Spleen (tissue), 11 donors: ENCODE measurements at regions not wholly inside any gene's neighbourhood (a gene's known extent, or its start where the extent isn't known, plus 50 kb on each side); places are given as distances from the start of the nearest gene placed in this dataset.

Source experiments
- DNase-seq: peaks from one replicate; pipeline ENCODE4 v3.0.0-alpha.2; 2020
- H3K27ac ChIP-seq, 8 donors: fragments of 200-600 bp; sonication (generic) in 7 of 8; 1 replicate in 4 of 8; 2 replicates in 4 of 8; pipeline versions ENCODE4 v1.5.0 to v1.8.0; 2016 to 2021; ENCODE audit warnings: inconsistent platforms in 4 of 8, mild to moderate bottlenecking in 4 of 8, moderate library complexity in 1 of 8
- H3K27me3 ChIP-seq, 7 donors: fragments of 200-600 bp; sonication (generic) in 6 of 7; replicated peaks in 1 of 7; 1 replicate in 4 of 7; 2 replicates in 3 of 7; pipeline versions ENCODE4 v1.5.0 to v1.8.0; 2016 to 2021; ENCODE audit warnings: inconsistent platforms in 3 of 7, mild to moderate bottlenecking in 1 of 7
- H3K36me3 ChIP-seq, 6 donors: fragments of 200-600 bp; sonication (generic) in 5 of 6; 1 replicate in 4 of 6; 2 replicates in 2 of 6; pipeline versions ENCODE4 v1.5.0 to v1.8.0; 2016 to 2021; ENCODE audit warnings: inconsistent platforms in 2 of 6
- H3K4me1 ChIP-seq, 6 donors: fragments of 200-600 bp; sonication (generic) in 5 of 6; 1 replicate in 3 of 6; 2 replicates in 3 of 6; pipeline versions ENCODE4 v1.5.0 to v1.8.0; 2016 to 2021; ENCODE audit warnings: inconsistent platforms in 3 of 6
- H3K4me3 ChIP-seq, 8 donors: fragments of 200-600 bp; sonication (generic) in 7 of 8; 1 replicate in 4 of 8; 2 replicates in 4 of 8; pipeline versions ENCODE4 v1.5.0 to v1.8.0; 2016 to 2021; ENCODE audit warnings: inconsistent platforms in 4 of 8, mild to moderate bottlenecking in 4 of 8, moderate library complexity in 2 of 8
- H3K9me3 ChIP-seq, 8 donors: fragments of 200-600 bp; sonication (generic) in 7 of 8; 1 replicate in 4 of 8; 2 replicates in 4 of 8; pipeline versions ENCODE4 v1.5.0 to v1.8.0; 2016 to 2021; ENCODE audit warnings: inconsistent platforms in 4 of 8
- CTCF ChIP-seq, 11 experiments: fragments of 200-600 bp in 7 of 11; fragments of 450-650 bp in 4 of 11; sonication (generic) in 4 of 11; IDR thresholded peaks in 8 of 11; conservative IDR thresholded peaks in 3 of 11; 1 replicate in 7 of 11; 2 replicates in 4 of 11; pipeline versions ENCODE4 v1.4.0 to v1.8.0; 2016 to 2021; ENCODE audit warnings: antibody characterized with exemption in 11 of 11, inconsistent platforms in 4 of 11, mild to moderate bottlenecking in 1 of 11
- POLR2A ChIP-seq, 3 donors: fragments of 450-650 bp; IDR thresholded peaks; one replicate each; pipeline ENCODE4 v1.5.1; 2017; ENCODE audit warnings: antibody characterized with exemption in 3 of 3, mild to moderate bottlenecking in 1 of 3
- POLR2AphosphoS5 ChIP-seq, 3 donors: sonication (generic); formaldehyde crosslinking; IDR thresholded peaks; one replicate each; pipeline ENCODE4 v1.5.1; 2017; ENCODE audit warnings: antibody characterized with exemption in 3 of 3
- WGBS, 5 donors: extraction: QIAGEN DNeasy Blood & Tissue Kit in 3 of 5; methylation state at CpG; one replicate each; pipeline versions ENCODE4 v1.1.5 to v1.1.7; 2013 to 2018; 5-methylcytosine and 5-hydroxymethylcytosine counted together
- intact Hi-C: fragments of 100-400 bp; cut with DNase I; formaldehyde crosslinking; loops from one replicate; pipeline ENCODE4 v1.15.0; 2023; ENCODE audit warnings: low total_unique reads
- donor health status: healthy with polysubstance abuse.
- donor health status: DM: no; HTN: no; CAD: no; lungs with moderate emphysema.
- donor health status: DM: no; HTN: no; CAD: no.
- donor health status: Bipolar disorder and iron deficiency.
- donor health status: healthy.
- donor health status: DM: no; HTN: no; CAD: no.
- donor health status: DM: yes; HTN: yes; CAD: no.

DNA sequence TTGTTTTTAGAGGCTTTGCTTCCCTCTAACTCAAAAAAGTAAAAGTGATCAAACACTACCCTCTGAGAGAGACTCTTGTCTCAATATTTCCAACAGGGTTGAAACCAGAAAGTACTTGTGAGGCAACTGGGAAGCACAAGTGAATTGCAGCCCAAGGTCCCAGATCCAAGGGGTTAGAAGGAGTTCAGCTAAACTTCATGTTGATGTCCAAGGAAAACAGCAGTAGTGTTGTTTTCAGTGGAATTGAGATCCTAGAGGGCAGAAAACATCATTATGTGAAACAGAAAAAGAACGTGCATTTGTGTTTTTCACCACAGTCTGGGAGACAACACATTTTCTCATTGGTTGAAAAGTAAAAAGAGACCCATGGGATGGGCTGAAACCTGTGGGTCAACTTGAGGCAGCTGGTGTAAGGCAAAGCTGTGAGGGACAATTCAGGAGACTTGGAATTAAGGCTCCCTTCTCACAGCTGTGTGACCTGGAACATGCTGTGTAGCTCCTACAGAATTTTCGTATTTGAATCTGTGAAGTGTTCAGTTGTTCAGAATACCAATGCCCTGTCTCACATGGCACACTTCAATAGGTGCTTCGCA, 508.3 kb downstream of the BMP2 start:
- H3K4me1 ChIP-seq: no peaks in the 10 kb centered on the region
- H3K4me3 ChIP-seq: no peak overlapping the region
- no peaks in the 10 kb centered on the region for H3K36me3 ChIP-seq
- H3K9me3 ChIP-seq: no peaks in the 10 kb centered on the region
- TF ChIP-seq CTCF (IDR thresholded peaks at IDR 0.05 in 8 of 11, conservative IDR thresholded peaks at IDR 0.05 in 3 of 11) (no peak), POLR2A (IDR thresholded peaks at IDR 0.05) (no peak), POLR2AphosphoS5 (IDR thresholded peaks at IDR 0.05) (no peak)
- no peak overlapping the region for H3K27ac ChIP-seq
- H3K27me3 ChIP-seq: no peaks in the 10 kb centered on the region
- 70 to 90% (median 81%) methylated on average over 3 of the region's 3 CpGs for WGBS, 5 donors
- DNase-seq: no peak
- intact Hi-C loops: no loop called here

DNA sequence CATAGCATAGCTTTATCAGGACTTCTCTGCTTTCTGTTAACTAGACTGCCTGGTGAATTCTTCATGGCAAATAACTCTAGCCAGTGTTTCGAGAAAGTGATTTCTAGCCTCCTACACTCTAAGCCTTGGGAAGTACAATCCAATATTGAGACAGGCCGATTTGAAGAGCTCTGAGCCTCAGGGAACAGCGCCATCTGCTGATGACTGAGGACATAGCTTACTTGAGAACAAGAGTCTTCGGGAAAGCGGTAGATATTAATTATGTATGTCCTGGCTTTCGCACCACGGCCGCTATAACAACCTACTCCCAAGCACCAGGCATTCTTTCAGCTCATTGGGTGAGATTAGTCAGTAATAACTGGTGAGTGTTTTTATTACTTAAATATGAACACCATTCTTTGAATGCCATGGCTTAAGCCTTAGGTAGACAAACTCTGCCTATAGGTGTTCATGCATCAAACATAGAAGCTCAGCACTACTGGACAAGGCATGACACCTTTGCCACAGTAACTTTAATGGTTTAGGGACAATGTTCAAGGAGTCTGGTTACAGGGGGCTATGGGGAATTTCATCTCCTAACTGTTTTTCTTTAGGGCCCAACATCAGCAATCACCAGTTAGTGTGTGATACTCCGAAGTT, 518.6 kb downstream of the BMP2 start:
- 18 to 26% (median 25%) methylated on average over 9 of the region's 9 CpGs for WGBS, 5 donors
- TF ChIP-seq POLR2AphosphoS5 (IDR thresholded peaks at IDR 0.05): no peak
- peak in 10 of 11 experiments; percentile 32 to 73 (median 60) for TF ChIP-seq CTCF (IDR thresholded peaks at IDR 0.05 in 8 of 11, conservative IDR thresholded peaks at IDR 0.05 in 3 of 11)
- H3K4me1 ChIP-seq: peaks cover 0 to 4% (median 0%) of the 10 kb centered on the region in 6 donors
- H3K9me3 ChIP-seq: no peaks in the 10 kb centered on the region
- H3K36me3 ChIP-seq: no peaks in the 10 kb centered on the region
- intact Hi-C loops: loop anchor here (10.0 kb wide), 2 partner anchors 451 to 1141 kb away; no protein-coding TSS in a partner anchor
- H3K4me3 ChIP-seq: no peak overlapping the region
- no peak overlapping the region for H3K27ac ChIP-seq
- peaks cover 0 to 4% (median 0%) of the 10 kb centered on the region in 7 donors for H3K27me3 ChIP-seq
- DNase-seq: no peak

- WGBS, 5 donors: 23 to 60% (median 40%) methylated on average over 2 of the region's 2 CpGs
Observed at GRCh38 chr20:7291323-7291943, 523.9 kb downstream of the BMP2 start.

More at GRCh38 chr20:7291323-7291943, 523.9 kb downstream of the BMP2 start:
- Histone ChIP-seq H3K4me1 (no peaks in the 10 kb centered on the region), H3K4me3 (no peak overlapping the region), H3K9me3 (no peaks in the 10 kb centered on the region), H3K36me3 (no peaks in the 10 kb centered on the region), H3K27ac (no peak overlapping the region), H3K27me3 (peaks cover 0 to under 1% (median 0%) of the 10 kb centered on the region in 7 donors)
- intact Hi-C loops: no loop called here
- DNase-seq: no peak
- TF ChIP-seq CTCF (IDR thresholded peaks at IDR 0.05 in 8 of 11, conservative IDR thresholded peaks at IDR 0.05 in 3 of 11) (no peak), POLR2A (IDR thresholded peaks at IDR 0.05) (no peak), POLR2AphosphoS5 (IDR thresholded peaks at IDR 0.05) (no peak)
